ENCODE measurements at regions not wholly inside any gene's neighbourhood (a gene's known extent, or its start where the extent isn't known, plus 50 kb on each side); places are given as distances from the start of the nearest gene placed in this dataset.

DNA sequence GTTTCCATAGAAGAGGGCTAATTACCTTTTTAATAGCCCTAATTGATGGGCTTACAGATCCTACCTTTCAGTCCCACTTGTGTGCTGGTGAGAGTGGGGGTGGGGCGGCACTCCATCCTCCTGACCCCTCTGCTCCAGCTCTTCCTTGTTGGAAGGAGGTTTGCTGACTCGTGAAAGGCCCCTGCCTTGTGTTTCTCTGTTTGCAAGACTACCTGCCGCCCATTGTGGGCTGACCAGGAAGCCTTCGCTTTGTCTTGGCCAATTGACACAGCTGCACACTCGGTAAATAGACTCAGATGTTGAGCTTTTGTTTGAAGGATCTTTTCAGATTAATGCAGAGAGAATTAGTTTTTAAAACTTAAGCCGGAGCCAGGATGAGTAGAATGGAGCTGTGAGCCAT, 197.3 kb upstream of the HES1 start:
- no peak for DNase-seq

DNA sequence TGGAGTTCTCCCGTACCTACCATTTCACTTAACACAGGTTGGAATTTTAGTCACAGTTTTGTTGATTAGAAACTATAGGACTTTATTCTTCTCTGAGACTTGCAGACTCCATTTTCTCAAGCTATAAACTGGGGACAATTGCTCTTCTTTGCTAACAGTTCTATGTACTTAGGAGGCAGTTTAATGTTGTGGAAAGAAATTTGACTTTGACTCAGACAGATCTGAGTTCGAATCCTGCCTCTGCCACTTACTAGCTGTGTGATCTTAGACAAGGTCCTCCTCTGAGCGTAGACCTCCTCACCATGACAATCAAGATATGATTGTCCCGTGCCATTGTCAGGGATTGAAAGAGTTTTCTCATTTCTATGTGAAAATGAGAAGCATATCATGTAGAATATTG, 196.4 kb upstream of the HES1 start:
- no peak for DNase-seq

DNA sequence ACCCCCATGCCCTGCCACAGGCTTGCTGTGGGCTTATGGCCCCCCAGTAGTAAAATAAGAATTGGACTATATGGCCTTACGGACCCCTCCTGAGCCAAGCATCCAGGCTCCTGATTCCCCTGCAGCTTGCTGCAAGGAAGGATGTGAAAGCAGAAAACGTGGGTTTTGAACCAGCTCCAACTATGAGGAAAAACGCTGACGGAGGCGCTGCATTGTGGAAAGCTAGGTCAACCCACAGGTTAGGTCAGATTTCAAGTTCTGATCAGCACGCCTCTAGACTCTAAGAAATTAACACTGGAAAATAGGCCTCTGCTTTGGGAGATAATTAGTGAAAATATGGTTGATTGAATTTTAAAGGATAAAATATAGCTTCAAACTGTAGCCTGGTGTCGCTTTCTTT, 195.4 kb upstream of the HES1 start:
- no peak for DNase-seq

DNA sequence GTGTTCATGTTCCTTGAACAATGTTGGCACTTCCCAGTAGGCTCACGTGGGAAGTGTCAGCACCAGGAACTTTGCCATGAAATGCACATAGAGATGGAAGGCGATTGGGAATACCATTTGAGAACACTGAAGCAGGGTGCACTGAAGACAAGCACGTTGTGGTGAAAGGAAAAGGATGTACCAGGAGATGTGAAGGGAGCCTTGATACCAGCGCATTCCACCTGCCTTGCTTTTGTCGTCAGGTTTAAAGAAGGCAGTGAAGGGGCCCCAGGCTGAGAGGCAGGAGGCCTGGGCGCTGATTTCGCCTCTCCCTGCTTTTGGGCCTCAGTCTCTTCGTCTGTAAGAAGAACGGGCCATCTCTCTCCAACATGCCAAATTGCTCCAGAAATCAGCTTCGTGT, 194.5 kb upstream of the HES1 start:
- DNase-seq, result no peak

DNA sequence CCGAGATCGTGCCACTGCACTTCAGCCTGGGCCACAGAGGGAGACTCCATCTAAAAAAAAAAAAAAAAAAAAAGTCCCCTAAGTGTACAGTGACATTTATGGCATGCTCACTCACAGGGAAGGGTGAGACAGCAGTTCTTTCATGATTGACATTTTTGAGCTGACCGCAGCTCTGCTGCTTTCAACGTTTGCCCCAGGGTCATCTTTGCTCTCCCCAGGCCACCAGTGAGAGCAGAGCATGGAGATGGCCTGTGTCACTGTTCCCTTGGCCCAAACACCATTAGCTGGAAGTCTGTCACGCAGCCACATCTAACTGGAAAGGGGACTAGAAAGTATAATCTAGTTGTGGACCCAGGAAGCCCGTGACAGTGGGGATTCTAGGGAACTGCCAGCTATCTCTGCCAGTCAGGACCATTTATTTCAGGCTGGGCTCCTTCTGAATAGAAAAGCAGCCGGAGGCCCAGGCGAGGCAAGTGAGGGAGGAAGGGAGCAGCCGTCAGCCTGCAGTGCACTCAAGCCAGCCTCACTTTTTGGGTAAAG, 193.4 kb upstream of the HES1 start:
- no peak for DNase-seq

DNA sequence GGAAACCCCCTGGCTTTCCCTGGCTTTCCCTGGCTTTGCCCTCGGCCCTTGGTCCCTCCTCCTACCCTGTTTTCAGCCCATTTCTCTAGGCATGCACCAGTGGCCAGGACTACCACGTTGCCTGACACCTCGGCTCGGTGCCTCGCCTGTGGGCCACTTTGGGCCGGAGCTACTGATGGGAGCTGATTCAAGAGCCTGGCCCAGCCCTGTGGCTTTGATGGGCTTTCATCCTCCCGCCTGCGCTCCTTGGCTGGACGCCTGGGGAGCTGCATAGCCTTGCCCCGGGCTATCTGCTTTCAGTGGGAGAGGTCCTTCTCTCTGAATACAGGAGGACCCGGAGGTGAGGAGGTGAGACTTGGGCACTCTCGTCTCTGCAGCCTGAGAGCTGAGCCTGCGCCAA, 192.7 kb upstream of the HES1 start:
- no peak for DNase-seq

DNA sequence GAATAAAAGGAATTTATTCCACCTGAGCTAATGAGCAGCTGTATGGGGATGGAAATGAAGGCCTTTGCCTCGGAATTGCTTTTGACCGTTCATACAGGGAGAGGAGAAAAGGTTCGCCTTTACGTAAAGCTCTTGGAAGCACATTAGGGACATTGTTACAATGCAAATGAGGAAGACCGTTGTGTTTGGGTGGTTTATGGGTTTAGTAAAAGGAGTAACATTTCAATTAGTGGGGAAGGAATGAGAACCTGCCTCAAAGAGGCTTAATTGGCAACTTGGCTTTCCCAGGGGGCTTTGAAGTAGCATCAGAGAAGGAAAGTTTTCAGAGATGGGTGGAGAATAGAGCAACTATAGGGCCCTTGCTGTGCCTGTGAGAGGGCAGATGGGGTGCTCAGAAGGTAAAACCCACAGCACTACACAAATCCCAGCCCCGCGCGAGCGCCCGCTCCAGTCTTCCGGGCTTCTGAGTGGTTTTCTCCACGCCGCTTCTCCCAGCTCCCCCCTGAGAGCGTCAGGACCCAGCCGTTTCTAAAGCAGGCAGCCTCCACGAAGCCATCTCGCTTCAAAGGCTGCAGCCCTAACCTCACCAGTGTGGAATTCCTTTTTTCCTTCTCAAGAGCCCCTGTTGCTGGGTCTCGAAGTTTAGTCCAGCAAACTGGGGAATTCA, 192.0 kb upstream of the HES1 start:
- DNase-seq, result no peak

DNA sequence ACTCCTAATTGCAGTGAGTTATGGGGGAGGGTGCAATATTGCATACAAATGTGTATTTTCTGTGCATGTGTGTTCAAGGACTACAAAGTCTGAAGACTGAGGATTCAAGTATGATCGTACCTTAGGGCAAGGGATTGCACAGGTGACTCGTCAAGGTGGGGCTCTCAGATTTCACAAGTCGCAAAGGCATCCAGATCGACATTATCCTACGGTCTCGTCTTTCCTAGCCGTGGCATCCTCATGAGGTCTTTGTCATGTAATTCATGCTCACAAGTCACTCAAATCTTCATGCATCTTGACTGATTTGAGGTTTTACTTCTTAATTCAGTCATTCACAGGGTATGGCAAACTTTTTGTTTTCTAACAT, 191.4 kb upstream of the HES1 start:
- no peak for DNase-seq

DNA sequence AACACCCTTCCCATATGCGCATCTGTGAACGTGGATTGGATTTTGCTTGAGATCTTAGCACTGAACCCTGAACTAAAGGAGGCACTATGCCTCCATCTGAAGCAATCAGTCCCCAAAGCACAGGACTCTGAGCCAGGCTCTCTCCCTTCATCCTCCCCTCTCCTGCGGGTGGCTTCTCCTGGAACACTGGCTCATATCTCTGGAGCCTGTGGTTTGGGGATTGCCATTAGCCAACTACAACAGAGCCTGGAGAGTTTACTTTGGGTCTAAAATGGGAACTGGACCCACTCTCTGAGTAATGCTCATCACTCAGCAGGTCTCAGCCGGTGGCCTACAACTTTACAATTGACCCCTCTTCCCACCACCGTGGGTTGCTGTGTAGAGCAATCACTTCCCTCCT, 190.8 kb upstream of the HES1 start:
- no peak for DNase-seq

DNA sequence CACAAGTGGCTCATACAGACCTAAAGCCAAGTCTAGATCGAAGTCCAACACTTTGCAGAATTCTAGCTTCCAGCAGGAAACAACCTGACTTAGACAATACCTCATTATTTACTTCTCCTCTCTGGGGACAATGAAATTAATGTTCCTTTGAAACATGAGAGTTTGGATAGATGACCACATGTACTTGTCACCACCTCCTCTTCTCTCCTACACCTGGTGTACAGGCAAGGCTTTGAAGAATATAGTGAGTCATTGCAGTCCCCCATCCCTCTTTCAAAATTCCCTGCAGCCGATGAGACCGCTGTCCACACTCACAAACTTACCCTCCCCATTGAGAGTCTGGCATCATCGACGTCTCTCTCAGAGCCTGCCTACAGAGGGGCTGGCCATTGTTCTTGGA, 189.0 kb upstream of the HES1 start:
- DNase-seq, result no peak

DNA sequence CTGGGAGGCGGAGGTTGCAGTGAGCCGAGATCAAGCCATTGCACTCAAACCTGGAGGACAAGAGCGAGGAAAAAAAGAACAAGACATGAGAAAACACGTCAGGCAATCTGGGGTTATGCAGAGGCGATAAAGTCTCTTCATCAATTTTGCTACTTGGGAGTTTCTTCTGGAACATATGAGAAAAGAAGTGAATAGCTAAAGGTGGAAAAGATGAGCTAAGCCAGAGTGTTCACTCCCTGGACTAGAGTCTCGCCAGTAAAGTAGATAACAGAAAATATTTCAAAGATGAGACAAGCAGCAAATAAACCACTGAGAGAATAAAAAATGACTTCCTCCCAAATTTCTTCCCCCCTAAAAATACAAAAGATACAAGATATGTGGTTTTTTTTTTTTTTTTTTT, 188.4 kb upstream of the HES1 start:
- no peak for DNase-seq

DNA sequence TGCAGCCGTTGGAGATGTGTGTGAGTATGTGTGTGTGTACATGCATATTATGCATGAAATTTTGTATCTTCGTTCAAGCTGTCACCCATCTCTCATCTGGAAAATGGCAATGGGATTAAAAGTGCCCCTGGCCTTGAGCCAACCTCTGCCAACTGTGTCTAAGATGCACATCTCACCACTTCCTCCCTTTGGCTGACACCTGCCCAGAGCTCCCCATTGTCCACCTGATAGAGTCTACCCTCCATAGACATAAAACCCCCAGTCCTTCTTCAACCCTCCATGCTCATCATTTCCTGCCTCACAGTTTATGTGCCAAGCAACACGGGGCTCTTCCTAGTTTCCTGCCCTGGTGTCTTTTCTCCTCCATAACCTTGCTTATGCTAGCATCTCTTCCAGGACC, 187.5 kb upstream of the HES1 start:
- DNase-seq, result no peak

DNA sequence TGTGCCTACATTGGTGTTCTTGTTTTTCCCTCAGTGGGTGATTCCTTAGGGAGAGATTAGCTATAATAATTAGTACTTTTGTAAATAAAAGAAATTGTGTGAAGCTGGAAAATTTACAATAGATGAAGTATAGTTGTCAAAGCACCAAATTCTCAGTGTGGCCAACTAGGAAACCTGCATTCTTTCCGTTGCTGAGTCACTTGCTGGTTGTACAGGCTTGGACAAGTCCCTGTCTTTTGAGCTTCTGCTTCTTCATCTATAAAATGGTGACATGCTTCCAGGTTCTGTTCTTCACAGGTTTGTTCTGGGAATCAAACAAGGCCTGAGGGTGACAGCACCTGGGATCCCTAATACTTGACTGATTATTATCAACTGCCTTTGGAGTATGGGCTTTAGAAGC, 184.1 kb upstream of the HES1 start:
- no peak for DNase-seq

DNA sequence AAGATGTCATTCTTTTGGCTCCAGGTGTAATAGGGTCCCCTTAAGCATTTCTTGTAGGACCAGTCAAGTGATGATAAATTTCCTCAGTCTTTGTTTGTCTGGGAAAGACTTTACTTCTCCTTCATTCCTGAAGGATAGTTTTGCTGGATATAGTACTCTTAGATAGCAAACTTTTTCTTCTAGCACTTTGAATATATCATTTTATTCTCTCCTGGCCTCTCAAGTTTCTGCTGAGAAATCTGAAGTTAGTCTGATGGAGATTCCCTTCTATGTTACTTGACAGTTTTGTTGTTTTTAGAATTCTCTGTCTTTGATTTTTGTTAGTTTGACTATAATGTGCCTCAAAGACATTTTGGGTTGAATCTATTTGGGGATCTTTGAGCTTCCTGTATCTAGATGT, 181.2 kb upstream of the HES1 start:
- no peak for DNase-seq

DNA sequence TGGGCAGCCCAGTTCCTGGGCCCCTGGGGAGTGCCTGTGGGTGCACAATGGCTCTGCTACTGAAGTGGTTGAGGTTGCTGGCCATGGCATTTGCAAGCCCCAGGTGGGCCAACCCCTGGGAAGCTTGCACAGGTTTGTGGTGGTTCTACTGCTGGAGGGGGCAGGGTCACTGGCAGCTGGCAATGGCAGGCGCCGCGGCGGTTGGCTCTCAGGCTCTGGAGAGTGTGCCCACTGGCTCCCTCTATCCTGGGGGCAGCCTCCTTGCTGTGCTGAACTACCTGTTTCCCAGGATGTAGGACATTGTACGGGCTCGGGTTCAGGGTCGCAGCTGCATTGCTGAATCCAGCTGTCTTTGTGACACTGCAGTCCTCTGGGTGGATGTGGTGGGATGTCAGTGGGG, 180.2 kb upstream of the HES1 start:
- no peak for DNase-seq

DNA sequence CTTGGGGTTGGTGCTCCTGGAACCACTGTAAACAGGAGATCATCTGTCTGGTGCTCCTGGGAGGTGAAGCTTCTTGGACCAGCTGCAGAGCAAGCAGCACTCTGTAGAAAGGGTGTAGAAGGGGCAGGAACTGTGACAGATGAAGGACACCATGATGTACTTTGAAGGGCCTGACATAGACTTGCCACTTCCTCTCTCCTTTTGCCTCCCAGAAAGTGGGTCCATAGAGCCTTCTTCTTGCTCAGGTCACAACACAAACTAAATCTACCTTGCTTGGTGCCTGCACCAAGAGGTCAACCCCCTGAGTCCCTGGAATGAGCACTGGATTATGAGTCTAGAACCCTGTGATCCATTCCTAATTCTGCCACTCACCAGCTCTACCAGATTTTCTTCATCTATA, 176.1 kb upstream of the HES1 start:
- DNase-seq, result no peak

DNA sequence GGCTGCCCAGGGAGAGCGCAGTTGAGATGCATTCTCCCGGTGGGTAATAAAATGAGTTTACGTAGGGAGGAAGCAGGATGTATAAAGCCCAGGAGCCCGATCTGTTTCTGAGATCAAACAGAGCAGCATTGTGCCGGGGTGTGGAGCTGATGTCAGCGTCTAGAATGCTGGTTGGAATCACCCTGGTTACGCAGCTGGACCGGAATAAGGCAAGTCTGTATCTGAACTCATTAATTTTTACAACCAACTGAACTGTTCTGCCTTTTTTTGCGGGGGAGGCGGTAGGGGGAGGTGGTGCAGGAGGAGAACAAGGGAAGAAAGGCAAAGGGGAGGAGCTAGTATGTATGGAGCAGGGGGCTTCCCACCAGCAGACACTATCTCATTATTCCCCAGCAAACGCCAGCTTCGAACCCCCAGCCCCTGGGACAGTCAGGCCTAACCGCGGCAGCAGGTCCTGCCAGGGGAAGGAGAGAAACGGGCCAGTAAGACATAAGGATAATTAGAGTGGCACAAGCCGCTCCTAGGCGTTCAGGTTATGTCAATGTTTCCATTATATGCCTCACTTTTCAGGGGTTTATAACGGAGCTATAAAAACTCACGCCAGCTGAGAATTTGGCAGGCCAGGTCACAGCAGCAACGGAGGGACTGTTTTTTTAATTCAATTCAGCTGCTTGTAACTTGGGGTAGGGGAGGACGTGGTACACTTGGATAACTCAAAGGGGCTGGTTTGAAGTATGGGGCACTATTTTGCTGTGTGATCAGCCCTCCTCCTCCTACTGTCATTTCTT, 175.3 kb upstream of the HES1 start:
- no peak for DNase-seq

DNA sequence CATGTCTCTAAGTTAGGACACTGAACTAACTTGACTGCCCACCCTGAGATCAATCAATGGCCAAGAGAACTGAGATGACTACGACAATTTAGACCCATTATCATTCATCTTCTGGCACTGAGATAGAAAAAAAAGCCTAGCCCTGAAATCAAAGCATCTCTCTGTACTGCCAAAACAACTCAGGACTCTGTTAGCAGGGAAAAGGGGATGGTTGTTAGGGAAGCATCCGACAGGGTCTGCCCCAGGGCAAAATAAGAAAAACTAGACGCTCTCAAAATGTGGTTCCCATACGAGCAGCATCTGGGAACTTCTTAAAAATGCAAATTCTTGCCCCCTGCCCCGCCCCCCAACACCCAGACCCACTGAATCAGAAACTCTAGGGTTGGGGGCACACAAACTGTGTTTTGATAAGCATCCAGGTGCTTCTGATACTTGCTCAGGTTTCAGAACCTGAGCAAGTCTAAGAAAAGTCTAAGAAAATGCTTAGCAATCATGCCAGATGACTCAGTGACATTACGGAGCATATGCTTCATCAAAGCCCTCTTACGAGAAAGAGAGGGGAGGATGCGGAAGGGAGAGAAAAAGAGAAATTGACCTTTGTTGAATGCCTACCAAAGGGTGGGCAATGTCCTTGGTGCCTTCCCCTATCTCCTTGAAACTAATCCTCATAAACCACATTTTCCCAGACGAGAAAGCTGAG, 172.8 kb upstream of the HES1 start:
- DNase-seq, result no peak

DNA sequence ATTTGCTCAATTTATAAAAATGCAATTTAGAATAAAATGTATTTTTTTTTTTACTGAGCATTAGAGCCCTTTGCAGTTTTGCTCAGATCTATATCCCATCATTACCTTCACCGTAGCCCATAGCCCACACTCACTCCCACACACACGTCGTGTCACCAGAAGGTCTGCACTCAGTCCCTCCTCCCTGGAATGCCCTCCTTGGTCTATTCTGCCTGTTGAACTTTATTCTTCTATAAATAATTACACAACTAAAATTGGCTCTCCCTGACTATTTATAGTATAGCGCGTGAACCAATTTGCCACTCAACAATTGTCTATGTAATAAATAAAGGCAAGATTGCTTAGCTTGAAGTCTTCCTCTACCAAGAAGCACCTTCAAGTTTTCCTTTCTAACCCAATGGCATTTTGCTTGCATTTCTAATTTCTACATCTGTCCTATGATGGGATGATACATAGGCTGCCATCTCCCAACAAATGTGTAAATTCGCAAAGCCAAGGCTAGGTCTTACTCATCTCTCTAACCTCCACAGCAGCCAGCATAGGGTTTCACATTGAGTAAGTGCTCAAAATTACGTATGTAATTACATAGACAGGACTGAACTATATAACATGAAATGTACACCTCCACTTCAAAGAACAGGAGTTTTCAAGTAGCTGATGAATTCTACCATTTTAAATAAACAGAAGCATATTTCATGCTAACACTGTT, 172.0 kb upstream of the HES1 start:
- peak; percentile 18 for DNase-seq

DNA sequence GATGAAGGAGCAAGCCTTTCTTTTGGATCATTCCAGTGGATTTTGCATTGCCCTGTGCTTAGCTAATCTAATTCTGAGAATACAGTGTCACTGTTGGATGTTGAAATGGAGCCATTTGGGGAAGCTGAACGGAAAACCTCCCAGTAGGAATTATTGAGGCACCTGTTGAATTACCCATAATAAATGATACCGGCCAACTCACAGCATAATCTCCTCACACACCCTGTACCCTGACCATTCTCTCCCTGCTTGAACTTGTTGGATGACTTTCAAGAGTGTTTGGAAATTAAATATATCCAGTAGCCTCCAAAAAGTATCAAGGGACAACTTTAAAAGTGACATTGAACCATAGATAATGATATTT, 171.4 kb upstream of the HES1 start:
- DNase-seq, result no peak

DNA sequence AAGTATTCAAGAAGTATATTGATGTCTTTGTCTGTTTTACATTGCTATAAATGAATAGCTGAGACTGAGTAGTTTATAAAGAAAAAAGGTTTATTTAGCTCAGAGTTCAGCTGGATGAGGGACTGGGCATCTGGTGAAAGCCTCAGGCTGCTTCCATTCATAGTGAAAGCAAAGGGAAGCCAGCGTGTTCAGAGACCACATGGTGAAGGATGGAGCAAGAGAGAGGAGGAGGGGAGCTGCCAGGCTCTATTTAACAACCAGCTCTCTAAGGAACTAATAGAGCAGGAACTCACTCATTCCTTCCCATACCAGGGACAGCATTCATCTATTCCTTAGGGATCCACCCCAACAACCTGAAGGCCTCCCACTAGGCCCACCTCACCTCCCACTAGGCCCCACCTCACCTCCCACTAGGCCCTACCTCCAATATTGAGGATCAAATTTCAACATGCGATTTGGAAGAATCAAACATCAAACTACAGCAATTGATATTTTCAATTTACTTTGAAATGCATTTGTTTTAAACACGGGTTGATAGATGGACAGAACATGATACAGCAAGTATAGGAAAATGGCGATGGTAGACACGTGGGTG, 167.5 kb upstream of the HES1 start:
- DNase-seq, result no peak

DNA sequence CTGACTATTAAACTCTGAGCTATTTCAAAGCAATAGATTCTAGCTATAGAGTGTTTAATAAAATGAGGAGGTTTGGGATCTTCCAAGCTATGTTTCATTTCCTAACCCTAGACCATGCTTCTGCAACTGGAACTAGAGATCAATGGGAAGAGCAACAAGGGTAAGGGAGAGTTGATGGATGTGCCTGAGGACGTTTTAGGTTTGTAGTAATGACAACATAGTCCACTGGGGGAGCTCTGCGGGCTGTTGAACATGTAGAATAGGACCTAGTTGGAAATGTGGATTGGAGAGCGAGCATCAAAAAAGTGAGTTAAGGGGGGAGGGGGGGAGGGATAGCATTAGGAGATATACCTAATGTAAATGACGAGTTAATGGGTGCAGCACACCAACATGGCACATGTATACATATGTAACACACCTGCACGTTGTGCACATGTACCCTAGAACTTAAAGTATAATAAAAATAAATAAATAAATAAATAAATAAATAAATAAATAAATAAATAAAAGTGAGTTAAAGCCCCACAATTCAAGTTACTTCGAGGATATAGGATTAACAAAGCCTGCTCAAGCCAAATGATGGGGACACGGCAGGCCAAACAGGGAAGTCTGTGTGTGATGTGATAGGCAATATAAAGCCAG, 165.7 kb upstream of the HES1 start:
- DNase-seq, result peak; percentile 30

DNA sequence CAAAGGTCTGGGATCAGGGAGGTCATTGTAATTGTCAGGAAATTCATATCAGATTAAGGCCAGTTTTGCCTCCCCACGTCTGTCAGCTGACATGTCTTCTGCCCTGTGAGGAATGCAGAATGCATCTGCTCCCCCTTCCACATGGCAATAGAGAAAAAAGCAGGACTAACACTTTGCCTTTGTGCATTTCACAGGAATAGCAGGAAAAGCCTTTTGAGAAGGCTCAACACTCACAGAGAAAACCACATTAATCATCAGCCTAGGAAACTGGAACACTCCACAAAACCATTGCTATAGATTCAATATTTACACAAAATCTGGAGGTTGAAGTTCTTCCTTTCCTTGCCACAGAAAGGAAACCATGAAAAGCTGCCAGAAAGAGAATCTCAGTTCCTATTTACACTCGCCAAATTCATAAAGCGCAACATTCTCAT, 165.2 kb upstream of the HES1 start:
- DNase-seq, result no peak

Data from stimulated activated CD4-positive, alpha-beta T cell treated with anti-CD3 and anti-CD28 coated beads, Interleukin-4, amount 100 ng/mL, for 24 hours (primary cell).